ENCODE measurements at regions not wholly inside any gene's neighbourhood (a gene's known extent, or its start where the extent isn't known, plus 50 kb on each side); places are given as distances from the start of the nearest gene placed in this dataset.
"Not testable (repeated sequence)": the region's sequence is repeated elsewhere in the genome, so short reads cannot be mapped to it uniquely, and the experiment has no call there.

GRCh38 chr2:110276092-110276491 lies 63.7 kb upstream of the MTLN start:
- TF ChIP-seq, protein P1, sequence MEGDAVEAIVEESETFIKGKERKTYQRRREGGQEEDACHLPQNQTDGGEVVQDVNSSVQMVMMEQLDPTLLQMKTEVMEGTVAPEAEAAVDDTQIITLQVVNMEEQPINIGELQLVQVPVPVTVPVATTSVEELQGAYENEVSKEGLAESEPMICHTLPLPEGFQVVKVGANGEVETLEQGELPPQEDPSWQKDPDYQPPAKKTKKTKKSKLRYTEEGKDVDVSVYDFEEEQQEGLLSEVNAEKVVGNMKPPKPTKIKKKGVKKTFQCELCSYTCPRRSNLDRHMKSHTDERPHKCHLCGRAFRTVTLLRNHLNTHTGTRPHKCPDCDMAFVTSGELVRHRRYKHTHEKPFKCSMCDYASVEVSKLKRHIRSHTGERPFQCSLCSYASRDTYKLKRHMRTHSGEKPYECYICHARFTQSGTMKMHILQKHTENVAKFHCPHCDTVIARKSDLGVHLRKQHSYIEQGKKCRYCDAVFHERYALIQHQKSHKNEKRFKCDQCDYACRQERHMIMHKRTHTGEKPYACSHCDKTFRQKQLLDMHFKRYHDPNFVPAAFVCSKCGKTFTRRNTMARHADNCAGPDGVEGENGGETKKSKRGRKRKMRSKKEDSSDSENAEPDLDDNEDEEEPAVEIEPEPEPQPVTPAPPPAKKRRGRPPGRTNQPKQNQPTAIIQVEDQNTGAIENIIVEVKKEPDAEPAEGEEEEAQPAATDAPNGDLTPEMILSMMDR (IDR thresholded peaks at IDR 0.05; ENCODE audit: insufficient read depth, low read depth, low read length): not testable (repeated sequence)
- not testable (repeated sequence) for TF ChIP-seq EZH2 (IDR thresholded peaks at IDR 0.05; ENCODE audit: insufficient read depth, low read length)
